Uterus (tissue), 3 donors: ENCODE measurements at regions not wholly inside any gene's neighbourhood (a gene's known extent, or its start where the extent isn't known, plus 50 kb on each side); places are given as distances from the start of the nearest gene placed in this dataset.

Experiments used
- DNase-seq, 2 donors: peaks; one replicate each; pipeline ENCODE4 v3.0.0-alpha.2; 2019 to 2020
- H3K27ac ChIP-seq, 2 donors: fragments of 200-600 bp; sonication (generic); 1 replicate in 1 of 2; 2 replicates in 1 of 2; pipeline ENCODE4 v1.5.1; 2016 to 2018
- H3K27me3 ChIP-seq, 2 donors: fragments of 200-600 bp; sonication (generic); one replicate each; pipeline ENCODE4 v1.5.1; 2018 to 2019; ENCODE audit warnings: control low read depth in 1 of 2
- H3K36me3 ChIP-seq, 2 donors: fragments of 200-600 bp; sonication (generic); one replicate each; pipeline ENCODE4 v1.5.1; 2019; ENCODE audit warnings: control low read depth in 1 of 2
- H3K4me1 ChIP-seq, 2 donors: fragments of 200-600 bp; sonication (generic); one replicate each; pipeline ENCODE4 v1.5.1; 2018 to 2019; ENCODE audit warnings: control low read depth in 1 of 2
- H3K4me3 ChIP-seq, 2 donors: fragments of 200-600 bp; sonication (generic); 1 replicate in 1 of 2; 2 replicates in 1 of 2; pipeline ENCODE4 v1.5.1; 2018 to 2019; ENCODE audit warnings: mild to moderate bottlenecking in 1 of 2
- H3K9me3 ChIP-seq, 2 donors: fragments of 200-600 bp; sonication (generic); one replicate each; pipeline ENCODE4 v1.5.1; 2019; ENCODE audit warnings: control low read depth in 1 of 2
- CTCF ChIP-seq, 4 experiments: fragments of 200-600 bp in 2 of 4; fragments of 450-650 bp in 2 of 4; sonication (generic) in 2 of 4; IDR thresholded peaks; one replicate each; pipeline ENCODE4 v1.5.1; 2016 to 2019; ENCODE audit warnings: antibody characterized with exemption in 4 of 4, mild to moderate bottlenecking in 2 of 4, moderate library complexity in 1 of 4
- POLR2A ChIP-seq, 2 donors: fragments of 450-650 bp; IDR thresholded peaks; one replicate each; pipeline ENCODE4 v1.6.1; 2016; ENCODE audit warnings: antibody characterized with exemption in 2 of 2, mild to moderate bottlenecking in 1 of 2, moderate library complexity in 1 of 2
- intact Hi-C: fragments of 100-400 bp; cut with DNase I; formaldehyde crosslinking; loops from one replicate; pipeline ENCODE4 v1.15.1; 2023; ENCODE audit warnings: low total_unique reads
- donor health status: DM: yes; HTN: yes; CAD: no.

DNA sequence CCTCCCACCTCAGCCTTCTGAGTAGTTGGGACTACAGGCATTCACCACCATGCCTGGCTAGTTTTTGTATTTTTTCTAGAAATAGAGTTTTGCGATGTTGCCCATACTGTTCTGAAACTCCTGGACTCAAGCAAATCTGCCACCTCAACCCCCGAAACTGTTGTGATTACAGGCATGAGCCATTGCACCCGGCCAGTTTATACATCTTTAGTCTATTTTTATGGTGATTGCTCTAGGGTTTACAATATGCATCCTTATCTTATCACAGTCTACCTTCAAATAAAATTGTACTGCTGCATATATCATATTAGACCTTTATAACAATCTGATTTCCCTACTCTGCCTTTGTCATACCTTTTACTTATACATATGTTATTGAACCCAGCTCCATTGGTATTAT, 56.9 kb downstream of the SOWAHB start:
- Histone ChIP-seq H3K4me3 (no peak overlapping the region), H3K9me3 (no peaks in the 10 kb centered on the region), H3K27ac (no peak overlapping the region), H3K4me1 (no peaks in the 10 kb centered on the region), H3K27me3 (no peaks in the 10 kb centered on the region), H3K36me3 (no peaks in the 10 kb centered on the region)
- TF ChIP-seq CTCF (IDR thresholded peaks at IDR 0.05) = no peak
- no peak for TF ChIP-seq POLR2A (IDR thresholded peaks at IDR 0.05)
- DNase-seq = no peak
- intact Hi-C loops = no loop called here

DNA sequence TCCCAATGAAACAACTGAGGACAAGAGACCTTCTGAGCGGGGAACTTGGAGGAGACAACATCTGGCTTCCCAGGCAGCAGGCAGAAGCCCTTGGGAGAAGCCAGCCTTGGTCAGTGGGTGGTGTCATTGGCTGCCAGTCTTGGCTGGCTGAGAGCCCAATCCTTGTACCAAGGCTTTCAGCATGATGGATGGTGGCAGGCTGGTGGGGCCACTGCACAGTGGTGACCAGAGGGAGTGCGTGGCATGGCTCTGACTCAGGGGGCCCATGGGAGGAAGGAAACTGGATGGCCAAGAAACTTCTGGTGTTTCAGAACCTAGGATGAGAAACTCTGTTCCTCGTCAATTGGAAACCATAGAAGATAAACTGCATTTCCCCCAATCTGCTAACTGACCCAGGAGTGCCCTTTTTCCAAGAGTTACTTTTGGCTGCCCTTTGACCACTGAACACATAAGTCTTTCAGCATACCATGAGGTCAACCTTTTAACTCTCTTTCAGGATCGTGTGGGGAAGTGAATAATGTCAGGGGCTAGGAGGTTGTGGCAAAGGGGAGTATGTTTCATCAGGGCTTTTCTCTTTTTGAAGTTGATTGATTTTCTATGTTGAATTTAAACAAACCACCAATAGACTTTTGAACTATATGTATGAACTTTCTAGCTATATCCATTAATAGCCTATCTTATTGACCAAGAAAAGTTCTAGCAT, 60.9 kb downstream of the SOWAHB start:
- Histone ChIP-seq H3K4me1 (no peaks in the 10 kb centered on the region), H3K4me3 (no peak overlapping the region), H3K27me3 (no peaks in the 10 kb centered on the region), H3K9me3 (no peaks in the 10 kb centered on the region), H3K27ac (no peak overlapping the region), H3K36me3 (no peaks in the 10 kb centered on the region)
- DNase-seq = peak in 1 of 2 donors; percentile 22
- no peak for TF ChIP-seq CTCF (IDR thresholded peaks at IDR 0.05)
- intact Hi-C loops = no loop called here
